ENCODE measurements at regions not wholly inside any gene's neighbourhood (a gene's known extent, or its start where the extent isn't known, plus 50 kb on each side); places are given as distances from the start of the nearest gene placed in this dataset.
"Not testable (repeated sequence)": the region's sequence is repeated elsewhere in the genome, so short reads cannot be mapped to it uniquely, and the experiment has no call there.

DNA sequence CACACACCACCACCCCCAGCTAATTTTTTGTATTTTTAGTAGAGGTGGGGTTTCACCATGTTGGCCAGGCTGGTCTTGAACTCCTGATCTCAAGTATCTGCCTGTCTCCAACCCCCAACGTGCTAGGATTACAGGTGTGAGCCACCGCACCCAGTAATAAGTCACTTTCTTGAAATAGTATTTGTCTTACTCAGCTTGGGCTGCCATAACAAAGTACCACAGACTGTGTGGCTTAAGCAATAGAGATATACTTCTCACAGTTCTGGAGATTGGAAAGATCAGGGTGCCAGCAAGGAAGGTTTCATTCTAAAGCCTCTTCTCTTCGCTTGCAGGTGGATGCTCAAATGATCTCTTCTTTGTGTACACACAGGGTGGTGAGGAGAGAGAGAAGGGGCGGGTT lies 99.8 kb downstream of the ARRDC3 start:
- DNase-seq: no peak

DNA sequence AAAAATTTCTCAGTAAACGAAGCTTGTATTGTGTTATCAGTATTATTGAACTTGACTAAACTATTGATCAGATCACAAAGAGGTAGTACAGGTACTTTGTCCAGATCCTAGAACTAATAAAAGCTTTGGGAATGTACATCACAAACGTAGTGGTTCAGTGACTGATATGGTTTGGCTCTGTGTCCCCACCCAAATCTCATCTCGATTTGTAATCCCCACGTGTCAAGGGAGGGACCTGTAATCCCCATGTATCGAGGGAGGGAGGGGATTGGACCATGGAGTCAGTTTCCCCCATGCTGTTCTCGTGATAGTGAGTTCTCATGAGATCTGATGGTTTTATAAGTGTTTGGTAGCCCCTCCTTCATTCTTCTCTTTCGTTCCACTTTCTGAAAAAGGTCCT lies 100.9 kb downstream of the ARRDC3 start:
- DNase-seq: no peak

DNA sequence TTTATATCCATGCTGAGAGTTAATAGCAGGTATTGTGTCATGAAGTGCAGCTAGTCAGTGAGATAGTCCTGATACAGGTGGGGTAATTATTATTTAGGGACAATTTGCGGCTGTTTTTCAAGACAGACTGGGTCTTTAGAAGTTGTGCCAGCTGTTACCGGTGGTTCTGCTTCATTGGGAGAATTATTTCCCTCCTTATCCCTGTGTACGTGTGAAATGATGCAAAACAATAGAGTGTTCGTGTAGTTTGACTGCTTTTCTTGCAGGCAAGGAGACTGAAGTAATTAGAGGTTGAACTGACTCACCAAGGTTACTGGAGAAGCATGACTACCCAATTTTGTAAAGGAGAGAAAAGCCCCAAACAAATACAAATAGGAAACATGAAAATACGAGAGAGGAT lies 101.7 kb downstream of the ARRDC3 start:
- peak; percentile 72 for DNase-seq

DNA sequence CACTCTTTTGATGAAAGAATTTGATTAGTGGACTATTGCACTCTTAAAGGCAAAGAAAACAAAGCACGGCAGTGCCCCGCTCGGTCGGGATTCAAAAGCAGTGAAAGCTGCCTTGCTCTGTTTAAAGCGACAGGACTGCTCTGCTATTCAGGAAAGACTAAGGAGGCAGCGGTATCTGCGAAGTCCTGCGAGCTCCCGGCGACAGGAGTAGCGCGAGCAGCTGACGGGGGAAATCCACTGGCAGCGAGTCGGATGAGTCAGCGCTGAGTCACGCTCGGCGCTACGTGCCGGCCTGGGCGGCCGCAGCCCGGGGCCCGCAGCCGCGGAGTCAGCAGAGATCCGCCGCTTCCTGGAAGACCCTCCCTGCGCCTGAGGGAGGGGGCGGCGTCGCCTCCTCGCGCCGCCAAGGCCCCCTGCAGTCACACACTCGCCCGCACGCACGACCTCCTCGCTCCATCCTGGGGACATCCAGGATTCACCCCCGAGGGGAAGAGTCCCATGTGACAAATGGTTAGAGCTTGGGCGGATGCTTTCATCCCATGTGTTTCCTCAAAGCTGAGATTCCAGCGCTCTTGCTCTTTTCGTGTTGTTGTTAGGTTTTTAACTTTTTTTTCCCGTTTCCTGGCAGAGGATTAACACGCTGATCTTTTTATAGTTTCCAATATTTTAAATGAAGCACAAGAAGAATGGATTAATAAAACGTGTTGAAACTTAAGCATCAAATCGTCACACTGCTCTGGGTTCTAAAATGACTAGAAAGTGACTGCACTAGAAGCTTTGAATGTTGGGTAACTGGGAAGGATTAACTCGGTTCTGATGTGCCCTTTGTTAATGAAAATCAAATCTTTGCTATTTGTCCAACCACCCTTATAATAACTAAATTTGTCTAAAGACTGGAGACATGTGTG lies 102.5 kb downstream of the ARRDC3 start:
- peak; percentile 89 for DNase-seq

DNA sequence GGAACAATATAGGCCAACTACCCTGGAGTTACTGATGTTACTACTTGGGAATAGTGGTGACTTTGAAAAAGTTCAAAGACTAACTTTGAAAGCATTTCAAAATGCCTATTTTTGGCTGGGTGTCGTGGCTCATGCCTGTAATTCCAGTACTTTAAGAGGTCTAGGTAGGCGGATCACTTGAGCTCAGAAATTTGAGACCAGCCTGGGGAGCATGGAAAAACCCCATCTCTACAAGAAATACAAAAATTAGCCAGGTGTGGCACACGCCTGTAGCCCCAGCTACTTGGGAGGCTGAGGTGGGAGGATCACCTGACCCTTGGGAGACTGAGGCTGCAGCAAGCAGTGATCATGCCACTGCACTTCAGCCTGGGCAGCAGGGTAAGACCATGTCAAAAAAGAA lies 105.3 kb downstream of the ARRDC3 start:
- DNase-seq: no peak

DNA sequence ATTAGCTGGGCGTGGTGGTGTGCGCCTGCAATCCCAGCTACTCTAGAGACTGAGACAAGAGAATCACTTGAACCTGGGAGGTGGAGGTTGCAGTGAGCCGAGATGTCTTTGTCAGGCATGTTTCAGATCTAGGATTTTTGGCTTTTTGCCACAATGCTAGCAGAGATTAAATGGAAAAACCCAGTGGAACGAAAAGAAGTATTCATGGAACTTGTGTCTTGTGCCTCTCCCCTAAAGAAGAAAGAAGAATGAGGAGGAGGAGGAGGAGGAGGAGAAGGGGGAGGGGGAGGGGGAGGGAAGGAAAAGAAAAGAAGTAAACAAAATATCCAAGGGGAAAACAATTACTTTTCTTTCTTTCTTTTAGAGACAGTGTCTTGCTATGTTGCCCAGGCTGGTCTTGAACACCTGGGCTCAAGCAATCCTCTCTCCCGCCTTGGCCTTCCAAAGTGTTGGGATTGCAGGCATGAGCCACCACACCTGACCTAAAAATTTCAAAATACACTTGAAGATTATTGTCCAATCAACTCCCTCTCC lies 106.0 kb downstream of the ARRDC3 start:
- no peak for DNase-seq

DNA sequence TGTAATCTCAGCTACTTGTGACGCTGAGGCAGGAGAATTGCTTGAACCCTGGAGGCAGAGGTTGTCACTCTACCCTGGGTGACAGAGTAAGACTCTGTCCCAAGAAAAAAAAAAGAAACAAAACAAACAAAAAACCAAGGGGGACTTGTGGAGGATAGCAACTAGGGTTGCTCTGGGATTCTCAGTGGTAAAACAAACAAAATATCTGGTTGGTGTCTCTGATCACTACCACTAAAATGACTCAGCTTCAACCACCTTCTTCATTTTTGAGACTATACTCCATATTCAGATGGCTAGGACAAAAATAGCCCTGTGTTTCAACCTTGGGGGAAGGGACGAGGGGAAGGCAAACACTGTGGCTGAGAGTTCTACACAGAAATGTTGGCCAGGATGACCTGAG lies 110.3 kb downstream of the ARRDC3 start:
- DNase-seq: no peak

DNA sequence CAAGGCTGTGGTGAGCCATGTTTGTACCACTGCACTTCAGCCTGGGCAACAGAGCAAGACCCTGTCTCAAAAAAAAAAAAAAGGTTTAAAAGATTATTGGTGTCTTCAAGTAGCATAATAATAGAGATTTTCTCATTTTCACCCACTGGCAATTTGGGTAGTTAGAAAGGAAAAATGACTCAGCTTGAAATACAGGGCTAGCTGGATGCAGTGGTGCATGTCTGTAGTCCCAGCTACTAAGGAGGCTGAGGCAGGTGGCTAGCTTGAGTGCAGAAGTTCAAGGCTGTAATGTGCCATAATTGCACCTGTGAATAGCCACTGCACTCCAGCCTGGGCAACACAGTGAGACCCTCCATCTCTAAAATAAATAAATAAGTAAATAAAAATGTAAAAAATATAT lies 111.1 kb downstream of the ARRDC3 start:
- DNase-seq: no peak

DNA sequence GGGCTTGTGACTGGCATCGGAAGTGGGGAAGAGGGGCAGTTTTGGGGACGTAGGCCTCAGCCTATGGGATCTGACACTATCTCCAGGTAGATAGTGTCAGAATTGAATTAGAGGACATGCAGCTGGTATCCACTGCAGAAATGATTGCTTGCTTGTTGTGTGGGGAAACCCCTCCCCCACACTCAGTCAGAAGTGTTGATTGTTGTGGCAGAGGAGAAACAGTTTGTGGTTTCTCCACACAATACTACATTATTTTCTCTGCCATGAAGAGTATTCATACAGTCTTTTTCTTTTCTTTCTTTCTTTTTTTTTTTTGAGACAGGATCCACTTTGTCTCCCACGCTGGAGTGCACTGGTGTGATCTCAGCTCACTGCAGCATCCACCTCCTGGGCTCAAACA lies 113.9 kb downstream of the ARRDC3 start:
- no peak for DNase-seq

DNA sequence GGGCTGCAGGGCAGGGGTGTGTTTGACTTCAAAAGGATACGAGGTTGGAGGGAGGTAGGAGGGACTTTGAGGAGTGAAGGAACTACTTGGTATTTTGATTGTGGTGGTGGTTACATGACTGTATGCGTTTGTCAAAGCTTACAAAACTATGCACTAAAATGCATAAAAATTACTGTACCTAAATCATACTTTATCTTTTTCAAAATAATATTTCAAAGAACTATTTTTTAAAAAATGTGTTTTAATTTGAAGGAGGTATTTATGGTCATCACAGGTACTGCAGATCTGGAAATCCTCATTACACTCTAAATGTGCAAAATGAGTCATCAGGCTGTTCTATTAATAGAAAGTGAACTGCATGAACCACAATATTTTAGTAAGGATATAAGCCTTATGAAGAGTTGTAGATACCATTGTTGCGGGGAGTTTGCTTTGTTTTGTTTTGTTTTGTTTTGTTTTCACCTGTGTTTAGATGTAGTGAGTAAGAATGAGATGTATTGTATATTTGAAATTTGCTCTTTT lies 116.9 kb downstream of the ARRDC3 start:
- DNase-seq: no peak

DNA sequence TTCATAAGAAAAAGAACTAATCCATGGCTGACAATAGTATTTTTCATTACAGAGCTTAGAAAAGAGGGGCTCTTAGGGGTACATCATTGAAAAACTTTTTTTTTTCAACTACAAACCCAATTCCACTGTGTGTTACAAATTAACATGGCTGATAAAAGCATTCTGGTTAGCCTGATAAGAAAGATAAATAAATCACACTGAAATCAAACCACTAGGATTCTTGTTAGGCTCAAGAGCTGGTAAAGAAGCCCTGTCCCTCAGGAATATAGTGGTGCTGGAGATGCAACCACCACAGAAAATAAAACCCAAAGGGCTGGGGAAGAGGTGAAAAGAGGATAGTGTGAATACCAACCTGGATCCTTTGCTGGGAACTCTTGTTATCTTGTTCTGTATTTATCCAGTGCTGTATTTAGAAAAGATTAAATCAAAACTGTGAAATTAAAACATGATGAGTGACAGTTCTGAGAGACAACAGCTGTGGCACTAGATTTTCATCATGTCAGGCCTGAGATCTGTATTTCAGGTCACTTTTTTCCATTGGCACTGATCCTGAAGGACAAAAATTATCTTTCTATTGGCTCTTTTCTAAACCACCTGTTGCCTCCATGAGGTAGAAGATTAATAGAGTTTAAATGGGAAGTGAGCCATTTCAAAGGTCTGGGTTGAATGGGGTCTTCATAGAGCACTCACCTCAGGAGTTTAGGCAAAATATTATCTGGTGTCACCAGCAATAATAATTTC lies 118.6 kb downstream of the ARRDC3 start:
- DNase-seq: no peak

DNA sequence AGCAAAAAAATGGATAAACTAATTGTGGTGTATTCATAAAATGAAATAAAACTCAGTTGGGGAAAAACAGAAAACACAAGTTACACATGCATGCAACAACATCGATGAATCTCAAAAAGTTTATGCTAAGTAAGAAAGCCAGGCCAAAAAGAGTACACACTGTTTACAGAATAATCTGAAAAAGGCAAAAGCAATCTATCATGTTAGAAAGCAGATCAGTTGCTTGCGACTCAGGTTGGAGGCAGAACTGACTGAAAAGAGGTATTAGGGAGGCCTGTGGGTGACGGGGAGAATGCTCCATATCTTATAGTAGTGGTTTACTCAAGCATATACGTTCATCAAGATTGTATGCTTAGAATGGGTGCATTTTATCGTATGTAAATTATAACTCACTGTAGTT lies 119.2 kb downstream of the ARRDC3 start:
- DNase-seq: no peak

DNA sequence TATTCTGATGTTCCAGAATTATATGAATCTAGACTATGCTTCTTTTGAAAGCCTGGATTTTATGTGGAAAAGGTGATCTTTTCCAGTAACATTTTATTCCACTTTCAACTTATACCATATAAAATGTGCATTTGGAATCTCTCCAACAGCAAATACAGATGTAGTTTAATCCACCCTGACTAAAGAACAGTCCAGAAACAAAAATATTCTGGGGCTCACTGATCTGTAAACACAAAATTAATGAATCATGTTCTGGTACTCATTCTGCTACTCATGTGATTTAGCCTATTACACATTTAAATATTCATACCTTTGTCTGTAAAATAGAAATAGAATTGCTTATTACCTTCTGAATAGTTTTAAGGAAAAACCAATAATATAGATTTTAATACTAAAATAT lies 125.8 kb downstream of the ARRDC3 start:
- no peak for DNase-seq

DNA sequence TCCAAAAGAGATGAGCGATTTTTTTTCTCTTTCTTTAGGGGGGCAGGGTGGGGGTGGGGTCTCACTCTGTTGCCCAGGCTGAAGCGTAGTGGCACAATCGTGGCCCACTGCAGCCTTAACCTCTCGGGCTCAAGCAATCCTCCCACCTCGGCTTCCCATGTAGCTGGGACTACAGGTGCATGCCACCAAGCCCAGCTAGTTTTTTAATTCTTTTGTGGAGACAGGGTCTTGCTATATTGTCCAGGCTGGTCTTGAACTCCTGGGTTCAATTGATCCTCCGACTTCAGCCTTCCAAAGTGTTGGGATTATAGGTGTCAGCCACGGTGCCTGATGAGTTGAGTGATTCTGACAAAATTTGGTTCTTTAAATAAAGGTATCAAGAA lies 127.0 kb downstream of the ARRDC3 start:
- DNase-seq: no peak

DNA sequence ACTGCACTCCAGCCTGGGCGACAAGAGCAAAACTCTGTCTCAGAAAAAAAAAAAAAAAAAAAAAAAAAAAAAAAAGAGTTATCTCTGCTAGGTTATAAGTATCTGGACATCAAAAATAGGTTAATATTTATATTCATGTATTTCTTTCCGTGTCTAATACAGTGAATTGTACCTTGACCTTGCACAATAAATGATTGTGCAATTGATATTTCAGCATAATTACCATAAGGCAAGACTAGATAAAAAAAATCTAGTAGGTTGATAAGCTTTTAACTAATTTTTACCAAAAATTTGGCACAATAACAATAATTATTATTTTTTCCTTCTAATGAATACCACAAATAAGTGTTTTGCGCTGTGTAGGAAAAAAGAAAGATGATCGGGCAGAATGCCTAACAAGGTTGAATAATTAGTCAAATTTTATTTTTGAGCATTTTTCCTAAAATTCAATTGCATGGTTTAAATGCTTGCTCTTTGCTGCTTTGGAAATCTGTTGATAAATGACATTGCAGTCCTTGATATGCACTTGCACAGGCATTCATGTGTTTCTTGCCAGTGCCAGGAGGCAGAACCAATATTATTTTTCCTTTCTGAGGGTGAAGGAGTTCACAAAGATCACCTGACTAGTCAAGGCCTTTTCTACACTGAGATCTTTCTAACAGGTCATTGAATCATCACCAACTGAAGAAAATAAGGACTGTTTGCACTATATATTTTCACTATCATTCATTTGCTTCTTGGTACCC lies 127.5 kb downstream of the ARRDC3 start:
- no peak for DNase-seq

DNA sequence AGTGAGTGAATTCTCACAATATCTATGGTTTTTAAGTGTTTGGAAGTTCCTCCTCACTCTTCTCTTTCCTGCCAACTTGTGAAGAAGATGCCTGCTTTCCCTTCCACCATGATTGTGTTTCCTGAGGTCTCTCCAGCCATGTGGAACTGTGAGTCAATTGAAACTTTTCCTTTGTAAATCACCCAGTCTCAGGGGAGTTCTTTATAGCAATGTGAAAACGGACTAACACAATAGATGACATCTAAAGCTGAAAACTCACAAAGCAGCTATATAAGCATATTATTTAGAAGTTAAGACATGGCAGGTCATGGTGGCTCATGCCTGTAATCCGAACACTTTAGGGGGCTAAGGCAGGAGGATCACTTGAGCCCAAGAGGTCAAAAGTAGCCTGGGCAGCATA lies 130.2 kb downstream of the ARRDC3 start:
- DNase-seq: no peak

DNA sequence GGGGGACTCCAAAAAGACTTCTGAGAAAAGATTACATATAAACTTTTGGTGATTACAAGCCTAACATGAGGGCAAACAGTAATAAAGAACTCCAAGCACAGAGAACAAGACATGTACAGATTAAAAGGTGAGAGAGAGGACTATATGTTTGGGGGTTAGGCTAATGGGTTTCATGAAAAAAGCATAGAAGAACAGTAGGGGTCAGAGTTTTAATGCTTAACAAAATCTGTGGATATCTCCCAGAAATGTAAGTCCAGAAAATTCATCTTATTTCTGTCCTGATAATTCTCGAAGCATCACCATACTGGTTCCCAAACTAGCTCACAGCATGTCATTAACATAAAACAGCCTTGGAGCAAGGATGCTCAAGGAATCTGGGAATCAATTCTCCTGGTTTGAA lies 137.2 kb downstream of the ARRDC3 start:
- no peak for DNase-seq

DNA sequence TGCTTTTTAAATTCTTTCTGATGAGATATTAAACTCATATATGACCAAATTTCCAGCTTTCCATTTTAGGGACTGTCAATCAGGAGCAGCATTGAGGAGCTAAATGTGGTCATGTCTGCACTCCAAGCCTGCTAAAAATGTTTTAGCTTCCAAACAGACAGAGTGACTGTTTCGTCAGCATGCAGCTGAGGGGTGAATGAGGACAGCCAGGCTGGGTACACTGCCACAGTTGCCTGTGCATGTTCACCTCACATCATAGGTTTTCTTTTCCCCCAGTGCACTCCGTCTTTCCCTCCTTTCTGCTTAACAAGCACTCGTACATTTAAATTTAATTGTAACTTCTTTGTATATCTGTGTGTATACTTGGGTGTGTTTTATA lies 138.1 kb downstream of the ARRDC3 start:
- no peak for DNase-seq

DNA sequence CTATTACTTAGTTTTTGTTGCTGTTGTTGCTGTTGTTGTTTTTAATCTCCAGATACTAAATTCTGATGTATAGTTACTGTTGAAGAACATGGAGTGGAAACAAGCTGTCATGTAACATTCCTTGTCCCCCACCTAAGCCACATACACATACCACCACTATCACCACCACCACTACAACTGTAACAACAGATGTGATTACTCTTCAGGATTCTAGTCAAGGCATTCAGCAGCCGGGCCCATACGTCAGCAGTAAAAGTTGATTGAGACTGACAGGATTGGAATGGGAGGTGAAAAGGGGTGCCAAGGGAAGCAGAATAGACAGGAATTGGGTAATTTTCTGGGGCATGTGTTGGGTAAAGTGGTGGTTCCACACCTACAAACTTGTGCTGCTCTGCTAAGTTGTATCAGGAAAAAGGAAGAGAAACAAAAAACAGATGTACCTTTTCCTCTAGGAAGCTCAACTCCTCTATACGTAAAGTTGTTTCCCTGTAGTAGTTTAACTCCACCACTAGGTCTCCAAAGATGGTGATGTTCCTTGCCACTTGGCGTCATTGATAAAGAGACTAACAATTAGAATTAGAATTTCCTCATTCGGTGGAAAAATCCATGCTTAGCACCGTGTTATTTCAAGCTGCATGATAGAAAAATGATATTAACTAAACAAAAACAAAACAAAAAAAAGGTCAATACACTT lies 138.6 kb downstream of the ARRDC3 start:
- DNase-seq: no peak

DNA sequence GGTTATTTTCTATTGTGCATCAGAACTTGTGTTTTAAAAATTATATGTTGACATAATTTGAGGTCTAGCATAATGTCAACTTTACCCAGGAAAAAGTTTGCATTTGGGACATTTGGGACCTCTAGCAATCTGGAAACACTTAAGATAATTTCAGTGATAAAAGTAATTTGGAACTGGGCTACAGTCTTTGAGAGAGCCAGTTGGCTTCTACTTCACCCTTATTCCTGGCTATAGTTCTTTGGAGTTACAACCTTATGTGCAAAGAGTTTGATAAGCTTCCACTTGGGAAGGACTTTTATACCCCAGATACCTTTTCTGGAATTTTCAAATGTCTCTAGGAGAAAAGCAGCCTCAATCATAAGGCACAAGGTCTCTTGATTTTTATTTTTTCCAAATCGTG lies 139.3 kb downstream of the ARRDC3 start:
- no peak for DNase-seq

DNA sequence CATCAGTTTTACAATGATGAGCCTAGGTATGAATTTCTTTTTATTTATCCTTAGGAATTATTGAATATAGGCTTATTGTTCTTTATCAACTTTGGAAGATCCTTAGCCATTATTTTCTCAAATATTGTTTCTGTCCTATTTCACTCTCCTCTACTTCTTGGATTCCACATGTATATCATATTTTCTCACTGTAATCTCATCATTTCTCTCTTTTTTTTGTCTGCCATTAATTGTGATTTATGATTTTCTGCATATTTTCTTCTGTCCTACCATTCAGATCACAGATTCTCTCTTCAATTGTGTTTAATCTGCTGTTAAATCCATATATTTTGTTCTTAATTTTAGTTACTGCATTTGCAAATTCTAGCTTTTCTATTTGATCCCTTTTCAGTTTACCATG lies 139.8 kb downstream of the ARRDC3 start:
- DNase-seq: no peak

DNA sequence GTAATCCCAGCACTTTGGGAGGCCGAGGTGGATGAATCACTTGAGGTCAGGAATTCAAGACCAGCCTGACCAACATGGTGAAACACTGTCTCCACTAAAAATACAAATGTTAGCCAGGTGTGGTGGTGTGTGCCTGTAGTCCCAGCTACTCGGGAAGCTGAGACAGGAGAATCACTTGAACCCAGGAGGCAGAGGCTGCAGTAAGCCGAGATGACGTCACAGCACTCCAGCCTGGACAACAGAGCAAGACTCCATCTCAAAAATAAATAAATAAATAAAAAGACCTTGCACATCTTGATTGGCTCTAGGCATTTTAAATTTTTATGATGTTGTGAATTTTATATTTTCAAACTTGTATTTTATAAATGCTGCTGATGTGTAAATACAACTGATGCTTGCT lies 141.7 kb downstream of the ARRDC3 start:
- not testable (repeated sequence) for DNase-seq

DNA sequence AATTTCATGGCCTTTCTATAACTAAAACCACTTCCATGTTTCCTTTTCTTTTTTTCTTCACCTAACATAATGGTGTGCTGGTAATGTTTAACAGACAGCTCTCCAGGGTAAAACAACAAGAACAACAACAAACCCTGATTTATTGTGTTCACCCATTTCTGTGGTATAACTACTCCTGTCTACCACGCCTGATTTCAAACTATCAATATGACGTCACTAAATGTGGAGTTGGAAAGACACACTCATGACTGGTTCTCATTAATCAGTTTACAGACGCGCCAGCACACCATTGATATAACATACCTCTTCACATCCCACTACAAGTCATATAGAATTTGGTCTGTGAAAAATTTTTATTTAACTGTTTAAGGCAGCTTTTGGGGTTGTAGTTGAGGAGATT lies 142.9 kb downstream of the ARRDC3 start:
- no peak for DNase-seq

Data from COR-L47 (cell line).